CD4-positive, alpha-beta T cell (primary cell): ENCODE measurements at regions not wholly inside any gene's neighbourhood (a gene's known extent, or its start where the extent isn't known, plus 50 kb on each side); places are given as distances from the start of the nearest gene placed in this dataset.

Experiments used
- ATAC-seq: fragments of 200-7000 bp; cut with Tn5 transposase; one replicate; pipeline ENCODE4 v1.10.0; 2022; ENCODE audit warnings: mild to moderate bottlenecking; ENCODE audit not compliant: poor library complexity
- CTCF ChIA-PET: fragments of 350-600 bp; sonication (Branson Sonifier 250); formaldehyde crosslinking; loops from one replicate; lab custom pipeline; 2021; ENCODE audit warnings: antibody characterized with exemption, inconsistent platforms; lab: Charles Lee
- POLR2A ChIA-PET: fragments of 350-600 bp; sonication (Branson Sonifier 250); formaldehyde crosslinking; loops from one replicate; lab custom pipeline; 2021; ENCODE audit warnings: antibody characterized with exemption, inconsistent platforms; lab: Charles Lee
- DNase-seq, 14 experiments: peaks; one replicate each; pipeline ENCODE4 v3.0.0-alpha.2; 2013 to 2020; ENCODE audit warnings: mixed read lengths in 2 of 14
- H3K27ac ChIP-seq, 2 donors: one replicate each; pipeline versions ENCODE4 v1.5.1 to v1.7.0; 2013; ENCODE audit warnings: low read length in 2 of 2, low read depth in 1 of 2, mild to moderate bottlenecking in 1 of 2
- H3K27me3 ChIP-seq, 2 experiments: 1 replicate in 1 of 2; 2 replicates in 1 of 2; pipeline versions ENCODE4 v1.6.1 to v1.7.0; 2013; ENCODE audit warnings: low read length in 2 of 2, control low read depth in 1 of 2, mild to moderate bottlenecking in 1 of 2, moderate library complexity in 1 of 2; ENCODE audit not compliant: insufficient read depth in 2 of 2, control insufficient read depth in 1 of 2
- H3K36me3 ChIP-seq: one replicate; pipeline ENCODE4 v1.6.1; 2013; ENCODE audit warnings: low read length, control low read depth; ENCODE audit not compliant: insufficient read depth
- H3K4me1 ChIP-seq: one replicate; pipeline ENCODE4 v1.6.1; 2013; ENCODE audit warnings: low read length, control low read depth; ENCODE audit not compliant: insufficient read depth
- H3K4me3 ChIP-seq: one replicate; pipeline ENCODE4 v1.5.1; 2013; ENCODE audit warnings: mild to moderate bottlenecking, low read length, moderate library complexity
- H3K9me3 ChIP-seq, 2 experiments: 1 replicate in 1 of 2; 2 replicates in 1 of 2; pipeline versions ENCODE4 v1.6.1 to v1.7.0; 2013; ENCODE audit warnings: low read length in 2 of 2, mild to moderate bottlenecking in 2 of 2, control low read depth in 1 of 2, moderate library complexity in 1 of 2; ENCODE audit not compliant: control insufficient read depth in 1 of 2, insufficient read depth in 1 of 2
- H3K27ac Mint-ChIP-seq: one replicate; pipeline ENCODE4 v1.8.0; 2020; ENCODE audit warnings: mixed read lengths
- H3K27me3 Mint-ChIP-seq: one replicate; pipeline ENCODE4 v1.8.0; 2021; ENCODE audit warnings: mixed read lengths
- H3K36me3 Mint-ChIP-seq: one replicate; pipeline ENCODE4 v1.8.0; 2021; ENCODE audit warnings: low read depth, mixed read lengths
- H3K4me1 Mint-ChIP-seq: one replicate; pipeline ENCODE4 v1.8.0; 2021; ENCODE audit warnings: low read depth, mixed read lengths
- H3K4me3 Mint-ChIP-seq: one replicate; pipeline ENCODE4 v1.8.0; 2020; ENCODE audit warnings: mild to moderate bottlenecking, mixed read lengths
- H3K9me3 Mint-ChIP-seq: one replicate; pipeline ENCODE4 v1.8.0; 2020; ENCODE audit warnings: mixed read lengths
- CTCF ChIP-seq: fragments of 200-600 bp; IDR thresholded peaks from one replicate; pipeline ENCODE4 v1.8.0; 2022; ENCODE audit warnings: antibody characterized with exemption, mild to moderate bottlenecking
- intact Hi-C, 2 experiments: fragments of 100-400 bp; cut with DNase I in 1 of 2; cut with micrococcal nuclease in 1 of 2; formaldehyde crosslinking; loops; one replicate each; pipeline versions ENCODE4 v1.15.1 to v1.9.0; 2023 to 2025; cut with DNase I, micrococcal nuclease

- intact Hi-C loops = no loop called here
- Mint-ChIP-seq H3K27ac (no peak overlapping the region), H3K9me3 (peaks cover 5% of the 10 kb centered on the region), H3K27me3 (no peaks in the 10 kb centered on the region), H3K4me3 (no peak overlapping the region), H3K4me1 (no peaks in the 10 kb centered on the region), H3K36me3 (peaks cover 14% of the 10 kb centered on the region)
- H3K4me3 ChIP-seq = no peak overlapping the region
- ATAC-seq (no peak), DNase-seq (no peak)
- TF ChIP-seq CTCF = no peak
- no peaks in the 10 kb centered on the region for H3K36me3 ChIP-seq
- no peaks in the 10 kb centered on the region for H3K4me1 ChIP-seq
- no peak overlapping the region for H3K27ac ChIP-seq
- no peaks in the 10 kb centered on the region for H3K27me3 ChIP-seq
- ChIA-PET CTCF (no interaction called here), POLR2A (no interaction called here)
- H3K9me3 ChIP-seq = peaks cover 61 to 100% of the 10 kb centered on the region in 2 experiments
Measured at GRCh38 chr12:34303091-34303870, 281.0 kb downstream of the ALG10 start.

- no peak overlapping the region for H3K27ac Mint-ChIP-seq
- no peaks in the 10 kb centered on the region for H3K4me1 ChIP-seq
- POLR2A ChIA-PET = no interaction called here
- H3K4me3 Mint-ChIP-seq = no peak overlapping the region
- no peak for DNase-seq
- no peaks in the 10 kb centered on the region for H3K27me3 ChIP-seq
- ATAC-seq = no peak
- intact Hi-C loops = no loop called here
- no peak for TF ChIP-seq CTCF
- no peaks in the 10 kb centered on the region for H3K4me1 Mint-ChIP-seq
- H3K9me3 ChIP-seq = peaks cover 61 to 100% of the 10 kb centered on the region in 2 experiments
- no peak overlapping the region for H3K27ac ChIP-seq
- CTCF ChIA-PET = no interaction called here
- peaks cover 10% of the 10 kb centered on the region for H3K36me3 Mint-ChIP-seq
- H3K9me3 Mint-ChIP-seq = peaks cover 5% of the 10 kb centered on the region
- no peak overlapping the region for H3K4me3 ChIP-seq
- no peaks in the 10 kb centered on the region for H3K36me3 ChIP-seq
- no peaks in the 10 kb centered on the region for H3K27me3 Mint-ChIP-seq
Measured at GRCh38 chr12:34304001-34304400, 281.7 kb downstream of the ALG10 start.

DNA sequence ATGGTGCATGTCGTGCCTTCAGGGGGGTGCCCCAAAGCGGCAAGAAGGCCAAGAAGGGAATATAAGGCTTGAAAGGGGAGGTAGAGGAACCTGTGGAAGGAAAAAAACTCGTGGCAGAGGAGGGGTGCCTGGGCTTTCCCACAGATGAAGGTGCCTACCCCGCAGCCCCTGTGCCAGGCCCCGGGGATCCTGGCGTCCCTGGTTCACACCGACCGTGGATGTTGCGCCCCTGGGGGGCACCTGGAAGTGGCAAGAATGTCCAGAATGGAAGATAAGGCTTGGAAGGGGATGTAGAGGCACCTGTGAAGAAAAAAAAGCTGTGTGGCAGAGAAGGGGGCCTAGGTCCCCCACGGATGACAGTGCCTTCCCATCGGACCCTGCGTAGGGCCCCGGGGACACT lies 282.2 kb downstream of the ALG10 start:
- H3K36me3 Mint-ChIP-seq = peaks cover 10% of the 10 kb centered on the region
- DNase-seq (no peak), ATAC-seq (no peak)
- no peaks in the 10 kb centered on the region for H3K4me1 ChIP-seq
- CTCF ChIA-PET = no interaction called here
- H3K36me3 ChIP-seq = no peaks in the 10 kb centered on the region
- H3K27ac Mint-ChIP-seq = no peak overlapping the region
- H3K4me1 Mint-ChIP-seq = no peaks in the 10 kb centered on the region
- H3K9me3 Mint-ChIP-seq = peaks cover 6% of the 10 kb centered on the region
- POLR2A ChIA-PET = no interaction called here
- H3K9me3 ChIP-seq = peaks cover 56 to 100% of the 10 kb centered on the region in 2 experiments
- no peak overlapping the region for H3K4me3 Mint-ChIP-seq
- H3K27me3 Mint-ChIP-seq = no peaks in the 10 kb centered on the region
- intact Hi-C loops = no loop called here
- H3K27ac ChIP-seq = no peak overlapping the region
- H3K27me3 ChIP-seq = no peaks in the 10 kb centered on the region
- H3K4me3 ChIP-seq = no peak overlapping the region
- no peak for TF ChIP-seq CTCF
